ENCODE measurements at regions not wholly inside any gene's neighbourhood (a gene's known extent, or its start where the extent isn't known, plus 50 kb on each side); places are given as distances from the start of the nearest gene placed in this dataset.

DNA sequence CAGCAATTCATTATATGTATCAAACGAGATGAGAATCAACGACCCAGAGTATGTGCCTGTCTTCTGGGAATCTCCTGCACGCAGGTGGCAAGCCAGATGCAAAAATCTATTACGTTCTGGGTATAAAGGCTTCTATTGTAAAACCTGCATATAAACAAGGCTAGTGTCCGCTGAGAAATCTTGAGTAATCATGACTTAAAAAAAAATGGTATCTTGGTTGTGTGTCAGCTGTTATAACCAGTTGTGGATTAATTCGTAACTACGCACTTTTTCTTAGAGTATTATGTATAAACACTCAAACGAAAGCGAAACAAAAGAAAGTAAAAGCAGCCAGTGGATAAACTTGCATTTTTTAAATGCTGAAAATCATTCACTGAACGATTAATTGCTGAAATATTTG is 509.1 kb downstream of the RSL24D1 start:
- DNase-seq (no peak), ATAC-seq (no peak)
- H3K4me3 Mint-ChIP-seq: no peak overlapping the region
- ChIA-PET CTCF (interaction anchor here (0.5 kb wide), 1 partner anchor 95 kb away, joined by 4 read pairs; no protein-coding TSS in a partner anchor), POLR2A (no interaction called here)
- H3K9me3 Mint-ChIP-seq (ENCODE audit: low read depth): no peaks in the 10 kb centered on the region
- H3K4me1 Mint-ChIP-seq: no peaks in the 10 kb centered on the region
- intact Hi-C loops (cut with DNase I, micrococcal nuclease): no loop called here
- no peak overlapping the region for H3K27ac Mint-ChIP-seq
- H3K36me3 Mint-ChIP-seq (ENCODE audit: low read depth): no peaks in the 10 kb centered on the region
- peaks cover 2% of the 10 kb centered on the region for H3K27me3 Mint-ChIP-seq

Measured in activated CD4-positive, alpha-beta T cell treated with anti-CD3 and anti-CD28 coated beads for 36 hours (primary cell).